Keratinocyte (primary cell): ENCODE measurements at regions not wholly inside any gene's neighbourhood (a gene's known extent, or its start where the extent isn't known, plus 50 kb on each side); places are given as distances from the start of the nearest gene placed in this dataset.

Experiments
- DNase-seq: peaks from one replicate; pipeline ENCODE4 v3.0.0-alpha.2; 2011; ENCODE audit warnings: low read depth, missing footprints, low spot score
- FAIRE-seq: peaks from 2 replicates; lab custom pipeline; 2011; peaks lifted over from hg19 to GRCh38; lab: Jason Lieb, UNC
- H2AFZ ChIP-seq: 2 replicates; pipeline ENCODE4 v1.6.0; 2012; ENCODE audit warnings: low read length, control low read depth, inconsistent platforms; ENCODE audit not compliant: control insufficient read depth
- H3K27ac ChIP-seq: 2 replicates; pipeline ENCODE4 v1.5.1; 2011; ENCODE audit warnings: low read length; ENCODE audit not compliant: control insufficient read depth, insufficient read depth
- H3K27me3 ChIP-seq: 3 replicates; pipeline ENCODE4 v1.6.0; 2011; ENCODE audit warnings: low read length; ENCODE audit not compliant: control insufficient read depth, insufficient read depth; ENCODE audit errors: extremely low read depth
- H3K36me3 ChIP-seq, 2 experiments: 2 replicates in 1 of 2; 3 replicates in 1 of 2; pipeline ENCODE4 v1.5.1; 2011; ENCODE audit warnings: low read length in 2 of 2, mild to moderate bottlenecking in 1 of 2; ENCODE audit not compliant: control insufficient read depth in 2 of 2, insufficient read depth in 2 of 2; ENCODE audit errors: extremely low read depth in 1 of 2
- H3K4me1 ChIP-seq: 3 replicates; pipeline ENCODE4 v1.5.1; 2011; ENCODE audit warnings: low read length; ENCODE audit not compliant: control insufficient read depth, insufficient read depth; ENCODE audit errors: extremely low read depth
- H3K4me2 ChIP-seq: 3 replicates; pipeline ENCODE4 v1.6.0; 2011; ENCODE audit warnings: low read depth, low read length; ENCODE audit not compliant: control insufficient read depth, insufficient read depth; ENCODE audit errors: extremely low read depth
- H3K4me3 ChIP-seq, 3 experiments: fragments of 200-600 bp in 1 of 3; sonication (generic) in 1 of 3; 2 replicates in 2 of 3; 3 replicates in 1 of 3; pipeline ENCODE4 v1.5.1; 2011 to 2016; ENCODE audit warnings: low read length in 3 of 3, mild to moderate bottlenecking in 3 of 3, control low read depth in 2 of 3, inconsistent platforms in 1 of 3, low read depth in 1 of 3, mixed read lengths in 1 of 3, mixed run types in 1 of 3, moderate library complexity in 1 of 3; ENCODE audit not compliant: control insufficient read depth in 2 of 3, insufficient read depth in 2 of 3; ENCODE audit errors: extremely low read depth in 1 of 3
- H3K79me2 ChIP-seq: 2 replicates; pipeline ENCODE4 v1.6.0; 2012; ENCODE audit warnings: low read length; ENCODE audit not compliant: control insufficient read depth, insufficient read depth
- H3K9ac ChIP-seq: 3 replicates; pipeline ENCODE4 v1.6.0; 2011; ENCODE audit warnings: low read length; ENCODE audit not compliant: control insufficient read depth, insufficient read depth; ENCODE audit errors: extremely low read depth
- H3K9me1 ChIP-seq: 3 replicates; pipeline ENCODE4 v1.6.0; 2011; ENCODE audit warnings: low read length; ENCODE audit not compliant: control insufficient read depth, insufficient read depth; ENCODE audit errors: extremely low read depth
- H3K9me3 ChIP-seq: 2 replicates; pipeline ENCODE4 v1.5.1; 2012; ENCODE audit warnings: low read depth, low read length; ENCODE audit not compliant: control insufficient read depth
- H4K20me1 ChIP-seq: 3 replicates; pipeline ENCODE4 v1.6.0; 2011; ENCODE audit warnings: low read length; ENCODE audit not compliant: control insufficient read depth, insufficient read depth; ENCODE audit errors: extremely low read depth
- CTCF ChIP-seq, 3 experiments: IDR thresholded peaks in 1 of 3; conservative IDR thresholded peaks in 1 of 3; optimal IDR thresholded peaks in 1 of 3; 2 replicates in 2 of 3; 3 replicates in 1 of 3; pipeline versions ENCODE3 to v1.5.1; 2011; ENCODE audit warnings: low read length in 3 of 3, mild to moderate bottlenecking in 3 of 3, moderate library complexity in 2 of 3, control low read depth in 1 of 3, inconsistent platforms in 1 of 3; ENCODE audit not compliant: insufficient read depth in 2 of 3; ENCODE audit errors: extremely low read depth in 1 of 3
- EZH2 ChIP-seq: IDR thresholded peaks from one replicate; pipeline ENCODE4 v1.6.1; 2012; ENCODE audit warnings: inconsistent platforms, mild to moderate bottlenecking, low read length, moderate library complexity
- dilution Hi-C: fragments of 300-500 bp; cut with MboI; formaldehyde crosslinking; loops from one replicate; pipeline ENCODE4 v1.7.0; 2020; ENCODE audit warnings: low sequenced_read_pairs; ENCODE audit not compliant: extremely low pct_ligation_motif_present

GRCh38 chr13:106810069-106810468, 242.1 kb upstream of the ARGLU1 start:
- no peak overlapping the region for H2AFZ ChIP-seq
- dilution Hi-C loops, result no loop called here
- no peaks in the 10 kb centered on the region for H3K4me1 ChIP-seq
- H3K36me3 ChIP-seq, result no peaks in the 10 kb centered on the region
- TF ChIP-seq CTCF (optimal IDR thresholded peaks at IDR 0.05 in 1 of 3, IDR thresholded peaks at IDR 0.05 in 1 of 3, conservative IDR thresholded peaks at IDR 0.05 in 1 of 3; ENCODE audit: extremely low read depth in 1 of 3, insufficient read depth in 2 of 3, low read length in 3 of 3), result no peak
- TF ChIP-seq EZH2, result no peak
- DNase-seq (no peak), FAIRE-seq (no peak)
- H3K4me2 ChIP-seq, result no peak overlapping the region
- H4K20me1 ChIP-seq, result no peaks in the 10 kb centered on the region
- H3K9me1 ChIP-seq, result no peaks in the 10 kb centered on the region
- H3K4me3 ChIP-seq, result no peak overlapping the region
- H3K9ac ChIP-seq, result no peak overlapping the region
- H3K27ac ChIP-seq, result no peak overlapping the region
- no peaks in the 10 kb centered on the region for H3K27me3 ChIP-seq
- H3K9me3 ChIP-seq, result no peaks in the 10 kb centered on the region
- no peaks in the 10 kb centered on the region for H3K79me2 ChIP-seq

DNA sequence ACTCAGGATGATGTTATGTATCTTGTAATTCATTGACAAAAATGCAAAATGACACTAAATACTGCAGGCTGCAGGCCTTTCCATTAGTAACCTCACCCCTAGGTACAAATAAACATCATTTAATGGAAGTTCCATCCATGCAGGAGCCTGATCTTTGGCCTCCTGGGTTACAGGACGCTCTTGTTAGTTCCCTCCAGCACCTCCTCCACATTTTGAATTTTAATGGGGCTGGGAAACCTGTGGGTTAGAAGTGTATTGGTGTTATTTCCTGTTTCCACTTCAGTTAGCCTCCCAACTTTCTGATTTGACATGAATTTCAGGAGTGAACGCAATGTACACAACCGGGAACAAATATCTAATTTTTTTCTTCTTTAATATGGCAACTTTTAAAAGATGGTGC, 237.1 kb upstream of the ARGLU1 start:
- H3K79me2 ChIP-seq, result no peaks in the 10 kb centered on the region
- no peak overlapping the region for H2AFZ ChIP-seq
- no peak overlapping the region for H3K27ac ChIP-seq
- no peak overlapping the region for H3K4me3 ChIP-seq
- H3K36me3 ChIP-seq, result no peaks in the 10 kb centered on the region
- H4K20me1 ChIP-seq, result no peaks in the 10 kb centered on the region
- H3K9me1 ChIP-seq, result no peaks in the 10 kb centered on the region
- H3K9me3 ChIP-seq, result no peaks in the 10 kb centered on the region
- dilution Hi-C loops, result no loop called here
- TF ChIP-seq CTCF (optimal IDR thresholded peaks at IDR 0.05 in 1 of 3, IDR thresholded peaks at IDR 0.05 in 1 of 3, conservative IDR thresholded peaks at IDR 0.05 in 1 of 3; ENCODE audit: extremely low read depth in 1 of 3, insufficient read depth in 2 of 3, low read length in 3 of 3), result no peak
- TF ChIP-seq EZH2, result no peak
- FAIRE-seq, result no peak
- H3K4me1 ChIP-seq, result no peaks in the 10 kb centered on the region
- no peak overlapping the region for H3K9ac ChIP-seq
- H3K27me3 ChIP-seq, result no peaks in the 10 kb centered on the region
- no peak overlapping the region for H3K4me2 ChIP-seq
- DNase-seq, result no peak
